SH-SY5Y (cell line): ENCODE measurements at regions not wholly inside any gene's neighbourhood (a gene's known extent, or its start where the extent isn't known, plus 50 kb on each side); places are given as distances from the start of the nearest gene placed in this dataset.

Experiments
- GATA2 ChIP-seq: IDR thresholded peaks from 2 replicates; pipeline ENCODE4 v1.6.1; 2011; ENCODE audit warnings: mild to moderate bottlenecking, low read depth, low read length
- GATA3 ChIP-seq: IDR thresholded peaks from 2 replicates; pipeline ENCODE4 v1.6.1; 2011; ENCODE audit warnings: low read depth, mild to moderate bottlenecking, low read length, moderate library complexity

GRCh38 chr12:59194794-59195193 lies 274.5 kb upstream of the LRIG3 start:
- TF ChIP-seq GATA2 (no peak), GATA3 (no peak)
